GM12875 (cell line): ENCODE measurements at regions not wholly inside any gene's neighbourhood (a gene's known extent, or its start where the extent isn't known, plus 50 kb on each side); places are given as distances from the start of the nearest gene placed in this dataset.
A peak's percentile ranks its signal among the peaks of the same experiment; 100 is the strongest.

Experiments used
- H3K4me3 ChIP-seq: one replicate; pipeline ENCODE4 v1.5.1; 2011; ENCODE audit warnings: low read depth, low read length, control low read depth
- CTCF ChIP-seq: IDR thresholded peaks from 2 replicates; pipeline ENCODE4 v1.5.1; 2011; ENCODE audit warnings: low read depth, mild to moderate bottlenecking, control low read depth, inconsistent platforms, low read length, moderate library complexity, borderline replicate concordance; ENCODE audit not compliant: insufficient read depth

GRCh38 chr7:72524037-72524436 is 111.9 kb upstream of the CALN1 start:
- H3K4me3 ChIP-seq = no peak overlapping the region
- TF ChIP-seq CTCF = no peak

GRCh38 chr7:72504061-72504706 is 92.0 kb upstream of the CALN1 start:
- TF ChIP-seq CTCF = no peak
- no peak overlapping the region for H3K4me3 ChIP-seq

GRCh38 chr7:72503644-72504043 is 91.5 kb upstream of the CALN1 start:
- H3K4me3 ChIP-seq = no peak overlapping the region
- TF ChIP-seq CTCF = no peak

- TF ChIP-seq CTCF = no peak
- no peak overlapping the region for H3K4me3 ChIP-seq
Observed at GRCh38 chr7:72494807-72495206, 82.7 kb upstream of the CALN1 start.

- no peak overlapping the region for H3K4me3 ChIP-seq
- peak; percentile 62 for TF ChIP-seq CTCF
Observed at GRCh38 chr7:72493850-72494661, 81.9 kb upstream of the CALN1 start.

GRCh38 chr7:72492461-72493065 is 80.4 kb upstream of the CALN1 start:
- TF ChIP-seq CTCF = no peak
- H3K4me3 ChIP-seq = no peak overlapping the region

- no peak overlapping the region for H3K4me3 ChIP-seq
- TF ChIP-seq CTCF = no peak
Observed at GRCh38 chr7:72490301-72490700, 78.2 kb upstream of the CALN1 start.
